Anterior cingulate cortex (tissue), 58 donors: ENCODE measurements at regions not wholly inside any gene's neighbourhood (a gene's known extent, or its start where the extent isn't known, plus 50 kb on each side); places are given as distances from the start of the nearest gene placed in this dataset.
A peak's percentile ranks its signal among the peaks of the same experiment; 100 is the strongest.
"Not testable (repeated sequence)": the region's sequence is repeated elsewhere in the genome, so short reads cannot be mapped to it uniquely, and the experiment has no call there.

Experiments
- DNase-seq, 58 donors: peaks; one replicate each; lab custom pipeline; 2025; lab: John Stamatoyannopoulos, UW

GRCh38 chr9:39463696-39464095 lies 108.2 kb downstream of the SPATA31A1 start:
- not testable (repeated sequence) for DNase-seq

- peak; percentile 13 to 91 (median 78) for DNase-seq
Observed at GRCh38 chr9:39464122-39464777, 108.8 kb downstream of the SPATA31A1 start.

- not testable (repeated sequence) for DNase-seq
Observed at GRCh38 chr9:39474499-39474898, 119.0 kb downstream of the SPATA31A1 start.

DNA sequence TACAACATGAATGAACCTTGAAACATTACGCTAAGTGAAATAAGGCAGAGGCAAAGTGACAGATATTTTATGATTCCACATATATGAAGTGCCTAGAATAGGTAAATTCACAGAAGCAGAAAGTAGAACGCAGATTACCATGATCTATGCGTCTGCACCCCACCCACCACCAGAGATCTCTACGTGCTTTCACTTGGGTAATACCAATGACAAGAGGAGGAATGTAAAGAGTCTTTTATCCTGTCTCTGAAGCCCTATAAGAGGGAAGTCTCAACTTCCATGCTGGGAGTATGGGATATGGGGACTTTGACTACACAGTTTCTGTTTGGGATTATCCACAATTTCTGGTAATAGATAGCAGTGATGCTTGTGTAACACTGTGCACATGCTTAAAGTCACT lies 127.6 kb downstream of the SPATA31A1 start:
- not testable (repeated sequence) for DNase-seq

GRCh38 chr9:39483880-39484279 lies 128.4 kb downstream of the SPATA31A1 start:
- not testable (repeated sequence) for DNase-seq

DNA sequence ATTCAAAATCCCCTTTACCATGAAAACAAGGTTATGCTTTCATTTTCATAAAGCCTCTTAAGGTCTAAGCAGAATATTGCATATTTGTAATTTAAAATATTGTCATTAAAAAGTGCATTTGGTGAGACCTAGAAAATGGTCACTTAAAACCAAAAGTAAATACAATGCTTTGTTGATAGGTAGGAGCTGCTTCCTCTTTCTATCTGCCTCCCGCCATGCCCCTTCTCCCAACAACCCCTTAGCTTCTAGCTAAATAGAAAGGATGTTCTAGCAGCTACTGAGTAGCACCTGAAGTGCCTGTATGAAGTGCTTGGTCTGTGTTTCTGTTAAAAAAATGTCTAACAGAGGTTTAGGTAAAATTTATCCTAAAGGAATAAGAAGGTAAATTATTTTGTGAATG lies 128.8 kb downstream of the SPATA31A1 start:
- not testable (repeated sequence) for DNase-seq

DNA sequence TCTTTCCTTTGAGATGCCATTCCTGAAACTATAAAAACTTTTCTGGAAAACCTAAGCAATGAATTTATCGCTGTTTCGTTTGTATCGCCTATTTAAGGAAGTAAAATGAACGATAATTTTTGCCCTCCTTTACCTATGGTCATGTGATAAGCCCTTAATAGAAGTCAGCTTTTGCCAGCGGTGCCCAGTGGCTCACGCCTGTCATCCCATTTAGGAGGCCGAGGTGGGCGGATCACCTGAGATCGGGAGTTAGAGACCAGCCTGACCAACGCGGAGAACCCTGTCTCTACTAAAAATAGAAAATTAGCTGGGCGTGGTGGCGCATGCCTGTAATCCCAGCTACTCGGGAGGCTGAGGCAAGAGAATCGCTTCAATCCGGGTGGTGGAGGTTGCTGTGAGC lies 132.0 kb downstream of the SPATA31A1 start:
- not testable (repeated sequence) for DNase-seq

DNA sequence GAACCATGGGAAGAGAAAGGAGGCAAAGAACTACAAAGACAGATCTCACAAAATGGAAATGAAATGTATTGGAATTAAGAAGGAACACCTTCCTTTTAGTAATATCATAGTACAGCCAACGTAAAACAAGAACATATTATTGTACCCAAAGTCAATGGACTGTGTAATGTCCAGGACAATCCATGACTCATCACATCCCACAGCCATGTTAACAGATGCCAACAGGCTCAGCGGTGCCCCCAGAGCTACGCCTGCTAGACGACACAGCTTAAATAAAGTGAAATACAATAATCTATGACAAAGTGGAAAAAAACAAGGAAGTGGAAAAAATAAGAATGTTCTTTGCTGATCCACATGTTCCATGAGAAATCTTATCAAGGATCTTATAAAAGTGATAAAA lies 140.8 kb downstream of the SPATA31A1 start:
- not testable (repeated sequence) for DNase-seq

DNA sequence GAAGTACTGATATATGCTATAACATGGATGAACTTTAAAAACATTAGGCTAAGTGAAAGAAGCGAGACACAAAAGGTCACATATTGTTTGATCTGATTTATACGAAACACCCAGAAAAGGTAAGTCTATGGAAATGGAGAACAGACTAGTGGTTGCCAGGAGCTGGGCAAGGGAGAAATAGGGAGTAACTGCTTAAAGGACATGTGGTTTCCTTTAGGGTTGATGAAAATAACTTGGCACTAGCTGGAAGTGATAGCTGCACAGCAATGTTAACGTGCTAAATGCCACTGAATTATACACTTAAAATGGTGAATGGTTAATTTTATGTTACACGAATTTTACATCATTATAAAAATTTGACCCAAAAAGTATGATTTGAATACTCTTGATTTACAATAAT lies 147.7 kb downstream of the SPATA31A1 start:
- DNase-seq = not testable (repeated sequence)

GRCh38 chr9:39527387-39528029 lies 172.0 kb downstream of the SPATA31A1 start:
- not testable (repeated sequence) for DNase-seq

DNA sequence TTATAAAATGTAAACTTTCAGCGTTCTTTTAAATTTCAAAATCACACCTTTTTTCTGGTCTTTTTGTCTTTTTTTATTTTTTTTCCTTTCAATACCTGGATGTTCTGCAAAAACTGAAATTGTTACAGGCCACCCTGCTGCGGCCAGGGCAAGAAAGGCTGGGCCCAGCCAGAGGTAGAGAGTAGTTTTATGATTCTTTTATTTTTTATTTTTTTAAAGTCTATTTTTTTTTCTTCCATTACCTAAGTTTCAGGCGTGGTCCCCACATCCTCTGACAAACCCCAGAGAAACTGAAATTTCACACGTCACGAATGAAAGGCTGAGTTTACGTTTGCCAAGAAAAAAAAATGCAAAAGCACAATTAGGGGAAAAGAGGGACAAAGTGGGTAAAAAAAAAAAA lies 177.1 kb downstream of the SPATA31A1 start:
- DNase-seq = not testable (repeated sequence)

DNA sequence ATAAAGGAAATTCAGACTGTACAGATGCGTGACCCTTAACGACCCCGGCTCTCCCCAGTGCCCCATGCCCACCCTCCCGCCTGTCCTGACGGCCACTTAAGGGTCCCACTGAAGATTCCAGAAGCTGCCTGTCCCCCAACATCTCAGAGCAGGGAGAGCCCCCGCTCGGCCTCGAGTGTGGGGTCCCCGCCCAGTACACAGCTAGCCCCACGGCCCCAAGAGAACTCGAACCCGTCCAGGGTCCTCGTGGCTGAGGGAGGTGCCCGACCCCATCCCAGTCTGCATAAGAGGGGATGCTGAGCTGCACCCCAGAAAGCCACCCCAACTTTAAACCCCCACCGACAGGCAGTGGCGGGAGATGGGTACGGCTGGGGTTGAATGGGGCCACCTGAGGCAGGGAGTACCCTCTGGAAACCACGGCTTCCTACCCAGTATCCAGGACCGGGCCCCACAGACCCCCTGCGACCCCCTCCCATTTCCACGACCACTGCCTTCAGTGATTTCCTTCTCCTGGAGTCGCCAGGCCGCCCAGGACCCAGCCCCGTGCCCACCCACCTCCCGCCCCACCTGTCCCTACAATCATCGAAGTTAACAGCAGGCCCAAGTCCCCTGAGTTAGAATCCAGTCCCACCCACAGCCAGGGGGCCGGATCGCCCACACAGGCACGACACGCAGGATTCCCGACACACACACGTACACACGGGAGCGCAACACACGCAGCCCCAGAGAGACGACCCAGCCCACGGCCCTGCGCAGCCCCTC lies 177.7 kb downstream of the SPATA31A1 start:
- not testable (repeated sequence) for DNase-seq

- not testable (repeated sequence) for DNase-seq
Observed at GRCh38 chr9:39533763-39534548, 178.5 kb downstream of the SPATA31A1 start.

DNA sequence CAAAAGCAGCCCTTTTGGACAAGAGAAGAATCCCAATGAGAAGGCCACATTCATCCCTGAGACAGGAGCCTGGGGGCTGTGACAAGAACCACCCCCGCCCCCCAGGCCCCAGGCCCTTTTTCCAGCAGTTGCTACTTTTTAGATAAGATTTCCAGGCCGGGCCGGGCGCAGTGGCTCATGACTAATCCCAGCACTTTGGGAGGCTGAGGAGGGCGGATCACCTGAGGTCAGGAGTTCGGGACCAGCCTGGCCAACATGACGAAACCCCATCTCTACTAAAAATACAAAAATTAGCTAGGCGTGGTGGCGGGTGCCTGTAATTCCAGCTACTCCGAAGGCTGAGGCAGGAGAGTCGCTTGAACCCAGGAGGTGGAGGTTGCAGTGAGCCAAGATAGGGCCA lies 179.4 kb downstream of the SPATA31A1 start:
- not testable (repeated sequence) for DNase-seq

GRCh38 chr9:39542157-39542556 lies 186.7 kb downstream of the SPATA31A1 start:
- DNase-seq = not testable (repeated sequence)

GRCh38 chr9:39545079-39545478 lies 189.6 kb downstream of the SPATA31A1 start:
- DNase-seq = not testable (repeated sequence)

GRCh38 chr9:39550573-39550972 lies 195.1 kb downstream of the SPATA31A1 start:
- DNase-seq = not testable (repeated sequence)

GRCh38 chr9:39551544-39551943 lies 196.1 kb downstream of the SPATA31A1 start:
- not testable (repeated sequence) for DNase-seq

DNA sequence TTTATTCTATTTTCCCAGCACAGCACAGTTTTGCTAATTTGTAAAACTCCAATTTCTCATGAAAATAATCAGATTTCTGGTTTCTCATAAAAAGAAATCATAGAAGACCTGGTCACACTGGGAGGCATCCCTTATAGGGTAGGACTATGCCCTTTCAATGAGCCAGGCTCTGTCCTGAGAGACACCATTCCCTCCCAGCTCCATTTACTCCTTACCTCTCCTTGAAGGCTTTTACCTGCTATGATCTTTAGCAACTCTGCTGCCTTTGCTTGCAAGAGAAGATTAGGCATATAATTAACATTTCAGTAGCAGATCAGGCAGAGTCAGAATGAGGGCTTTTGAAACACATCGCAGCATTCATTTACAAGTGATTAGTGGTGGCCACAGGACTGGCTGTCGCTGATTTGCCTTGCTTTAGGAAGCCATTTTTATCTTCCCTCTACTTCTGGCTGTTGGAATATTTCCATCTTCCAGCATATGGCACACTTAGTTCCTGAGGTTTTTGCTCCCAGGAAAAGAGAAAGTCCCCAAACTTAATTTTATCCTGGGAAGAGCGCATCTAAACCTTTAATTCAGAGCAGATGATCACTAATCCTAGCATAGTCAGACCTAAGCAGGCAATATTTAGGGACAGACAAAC lies 196.9 kb downstream of the SPATA31A1 start:
- not testable (repeated sequence) for DNase-seq

DNA sequence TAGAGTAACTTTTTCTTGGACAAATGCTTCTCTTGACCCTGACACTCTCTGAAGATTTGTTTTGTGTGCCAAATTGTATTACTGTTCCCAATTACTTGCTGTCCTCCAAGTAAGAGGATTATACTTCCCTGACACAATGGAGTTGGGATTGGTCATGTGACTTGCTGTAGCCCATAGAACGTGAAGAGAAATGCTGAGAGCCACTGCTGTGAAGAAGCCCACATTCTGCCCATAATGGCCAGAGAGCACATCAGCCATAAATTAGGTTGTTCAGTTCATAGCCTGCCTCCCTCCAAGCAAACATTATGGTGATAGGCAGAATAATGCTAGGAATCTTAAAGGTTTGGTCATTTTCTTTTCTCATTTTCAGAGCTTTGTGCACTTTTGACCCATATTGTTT lies 198.9 kb downstream of the SPATA31A1 start:
- not testable (repeated sequence) for DNase-seq
